HG02840 (cell line): ENCODE measurements at regions not wholly inside any gene's neighbourhood (a gene's known extent, or its start where the extent isn't known, plus 50 kb on each side); places are given as distances from the start of the nearest gene placed in this dataset.

Source experiments
- ATAC-seq: cut with Tn5 transposase; IDR thresholded peaks from one replicate; pipeline ENCODE4 v1.9.1; 2021; ENCODE audit warnings: mild to moderate bottlenecking, moderate library complexity, moderate number of reproducible peaks; ENCODE audit not compliant: unreplicated experiment, low FRiP score

DNA sequence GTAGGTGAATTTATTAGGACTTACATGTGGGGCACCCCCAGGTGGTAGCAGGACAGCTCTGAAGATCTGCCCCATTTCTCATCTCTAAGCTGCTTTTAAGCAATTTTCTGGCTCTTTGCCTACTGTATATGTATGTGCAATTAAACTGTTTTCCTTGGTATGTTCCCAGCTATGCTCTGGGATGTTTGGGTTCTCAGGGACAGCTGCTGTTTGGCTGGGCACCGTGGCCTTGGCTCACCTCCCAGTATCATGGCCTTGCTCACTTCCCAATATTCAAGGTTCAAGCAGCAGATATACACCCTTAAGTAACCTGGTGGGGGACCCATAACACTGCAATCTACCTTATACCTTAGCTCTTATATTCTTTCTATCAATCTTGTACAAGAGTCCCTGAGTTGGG, 53.7 kb upstream of the KITLG start:
- no peak for ATAC-seq

- ATAC-seq = no peak
Observed at GRCh38 chr12:88633312-88633711, 53.0 kb upstream of the KITLG start.

- no peak for ATAC-seq
Observed at GRCh38 chr12:88630561-88630960, 50.3 kb upstream of the KITLG start.
